ENCODE measurements at regions not wholly inside any gene's neighbourhood (a gene's known extent, or its start where the extent isn't known, plus 50 kb on each side); places are given as distances from the start of the nearest gene placed in this dataset.

GRCh38 chr10:33037726-33038125, 79.7 kb upstream of the ITGB1 start:
- ChIA-PET POLR2A (no interaction called here), CTCF (interaction anchor here (1.4 kb wide), 1 partner anchor 10 kb away, joined by 3 read pairs; no protein-coding TSS in a partner anchor)
- no peak overlapping the region for H3K4me3 ChIP-seq (ENCODE audit: low read depth, low read length)
- TF ChIP-seq ZNF223 (tag by site-specific recombination; IDR thresholded peaks at IDR 0.05): no peak
- no peak for TF ChIP-seq BCL11A (tag by site-specific recombination; IDR thresholded peaks at IDR 0.05; ENCODE audit: low read depth)
- no peak for TF ChIP-seq ZNF2 (tag by site-specific recombination; IDR thresholded peaks at IDR 0.05)
- TF ChIP-seq MYNN (tag by site-specific recombination; IDR thresholded peaks at IDR 0.05; ENCODE audit: borderline replicate concordance): no peak
- TF ChIP-seq ZNF48 (tag by site-specific recombination; IDR thresholded peaks at IDR 0.05): no peak
- TF ChIP-seq SALL2 (tag by site-specific recombination; IDR thresholded peaks at IDR 0.05; ENCODE audit: borderline replicate concordance): no peak
- TF ChIP-seq ZBTB7A (tag by site-specific recombination; IDR thresholded peaks at IDR 0.05; ENCODE audit: low read depth): no peak
- TF ChIP-seq, protein P1, sequence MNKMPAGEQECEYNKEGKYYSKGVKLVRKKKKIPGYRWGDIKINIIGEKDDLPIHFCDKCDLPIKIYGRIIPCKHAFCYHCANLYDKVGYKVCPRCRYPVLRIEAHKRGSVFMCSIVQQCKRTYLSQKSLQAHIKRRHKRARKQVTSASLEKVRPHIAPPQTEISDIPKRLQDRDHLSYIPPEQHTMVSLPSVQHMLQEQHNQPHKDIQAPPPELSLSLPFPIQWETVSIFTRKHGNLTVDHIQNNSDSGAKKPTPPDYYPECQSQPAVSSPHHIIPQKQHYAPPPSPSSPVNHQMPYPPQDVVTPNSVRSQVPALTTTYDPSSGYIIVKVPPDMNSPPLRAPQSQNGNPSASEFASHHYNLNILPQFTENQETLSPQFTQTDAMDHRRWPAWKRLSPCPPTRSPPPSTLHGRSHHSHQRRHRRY (tag by site-specific recombination; IDR thresholded peaks at IDR 0.05): no peak
- TF ChIP-seq ZNF610 (tag by site-specific recombination; IDR thresholded peaks at IDR 0.05; ENCODE audit: borderline replicate concordance): no peak
- no peak for TF ChIP-seq ZNF692 (tag by site-specific recombination; IDR thresholded peaks at IDR 0.05)
- no peak for TF ChIP-seq ZNF324 (tag by site-specific recombination; IDR thresholded peaks at IDR 0.05)
- TF ChIP-seq HOXC10 (CRISPR knock-in tag; IDR thresholded peaks at IDR 0.05): no peak
- TF ChIP-seq, protein P2, sequence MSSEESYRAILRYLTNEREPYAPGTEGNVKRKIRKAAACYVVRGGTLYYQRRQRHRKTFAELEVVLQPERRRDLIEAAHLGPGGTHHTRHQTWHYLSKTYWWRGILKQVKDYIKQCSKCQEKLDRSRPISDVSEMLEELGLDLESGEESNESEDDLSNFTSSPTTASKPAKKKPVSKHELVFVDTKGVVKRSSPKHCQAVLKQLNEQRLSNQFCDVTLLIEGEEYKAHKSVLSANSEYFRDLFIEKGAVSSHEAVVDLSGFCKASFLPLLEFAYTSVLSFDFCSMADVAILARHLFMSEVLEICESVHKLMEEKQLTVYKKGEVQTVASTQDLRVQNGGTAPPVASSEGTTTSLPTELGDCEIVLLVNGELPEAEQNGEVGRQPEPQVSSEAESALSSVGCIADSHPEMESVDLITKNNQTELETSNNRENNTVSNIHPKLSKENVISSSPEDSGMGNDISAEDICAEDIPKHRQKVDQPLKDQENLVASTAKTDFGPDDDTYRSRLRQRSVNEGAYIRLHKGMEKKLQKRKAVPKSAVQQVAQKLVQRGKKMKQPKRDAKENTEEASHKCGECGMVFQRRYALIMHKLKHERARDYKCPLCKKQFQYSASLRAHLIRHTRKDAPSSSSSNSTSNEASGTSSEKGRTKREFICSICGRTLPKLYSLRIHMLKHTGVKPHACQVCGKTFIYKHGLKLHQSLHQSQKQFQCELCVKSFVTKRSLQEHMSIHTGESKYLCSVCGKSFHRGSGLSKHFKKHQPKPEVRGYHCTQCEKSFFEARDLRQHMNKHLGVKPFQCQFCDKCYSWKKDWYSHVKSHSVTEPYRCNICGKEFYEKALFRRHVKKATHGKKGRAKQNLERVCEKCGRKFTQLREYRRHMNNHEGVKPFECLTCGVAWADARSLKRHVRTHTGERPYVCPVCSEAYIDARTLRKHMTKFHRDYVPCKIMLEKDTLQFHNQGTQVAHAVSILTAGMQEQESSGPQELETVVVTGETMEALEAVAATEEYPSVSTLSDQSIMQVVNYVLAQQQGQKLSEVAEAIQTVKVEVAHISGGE (tag by site-specific recombination; conservative IDR thresholded peaks at IDR 0.05; ENCODE audit: low read depth): no peak
- no peak for TF ChIP-seq ZSCAN30 (tag by site-specific recombination; IDR thresholded peaks at IDR 0.05)
- TF ChIP-seq ZNF837 (tag by site-specific recombination; IDR thresholded peaks at IDR 0.05): no peak
- no peaks in the 10 kb centered on the region for H3K9me3 ChIP-seq (ENCODE audit: control insufficient read depth, insufficient read depth, low read depth, low read length)
- no peak overlapping the region for H3K27ac ChIP-seq (ENCODE audit: extremely low read depth, low read depth, low read length)
- H3K4me1 ChIP-seq (ENCODE audit: control insufficient read depth, insufficient read depth, low read length): no peaks in the 10 kb centered on the region
- no peaks in the 10 kb centered on the region for H3K36me3 ChIP-seq (ENCODE audit: control insufficient read depth in 2 of 2, insufficient read depth in 1 of 2, low read length in 2 of 2)

- H3K4me3 ChIP-seq (ENCODE audit: low read depth, low read length): no peak overlapping the region
- ChIA-PET POLR2A (no interaction called here), CTCF (interaction anchor here (0.6 kb wide), 1 partner anchor 33 kb away, joined by 5 read pairs; no protein-coding TSS in a partner anchor)
- no peaks in the 10 kb centered on the region for H3K4me1 ChIP-seq (ENCODE audit: control insufficient read depth, insufficient read depth, low read length)
- no peak overlapping the region for H3K27ac ChIP-seq (ENCODE audit: extremely low read depth, low read depth, low read length)
- no peaks in the 10 kb centered on the region for H3K36me3 ChIP-seq (ENCODE audit: control insufficient read depth in 2 of 2, insufficient read depth in 1 of 2, low read length in 2 of 2)
- H3K9me3 ChIP-seq (ENCODE audit: control insufficient read depth, insufficient read depth, low read depth, low read length): no peaks in the 10 kb centered on the region
- TF ChIP-seq TCF7L2 (IDR thresholded peaks at IDR 0.05; ENCODE audit: borderline replicate concordance, low read depth, low read length): no peak
- no peak for TF ChIP-seq WT1 (tag by site-specific recombination; IDR thresholded peaks at IDR 0.05)
- TF ChIP-seq ZNF561 (tag by site-specific recombination; IDR thresholded peaks at IDR 0.05; ENCODE audit: borderline replicate concordance): no peak
- no peak for TF ChIP-seq ZBTB8A (tag by site-specific recombination; IDR thresholded peaks at IDR 0.05)
- no peak for TF ChIP-seq ZNF544 (tag by site-specific recombination; IDR thresholded peaks at IDR 0.05)
- no peak for TF ChIP-seq ZSCAN16 (tag by site-specific recombination; IDR thresholded peaks at IDR 0.05)
- TF ChIP-seq ZNF202 (tag by site-specific recombination; IDR thresholded peaks at IDR 0.05; ENCODE audit: borderline replicate concordance): no peak
- TF ChIP-seq, protein P3, sequence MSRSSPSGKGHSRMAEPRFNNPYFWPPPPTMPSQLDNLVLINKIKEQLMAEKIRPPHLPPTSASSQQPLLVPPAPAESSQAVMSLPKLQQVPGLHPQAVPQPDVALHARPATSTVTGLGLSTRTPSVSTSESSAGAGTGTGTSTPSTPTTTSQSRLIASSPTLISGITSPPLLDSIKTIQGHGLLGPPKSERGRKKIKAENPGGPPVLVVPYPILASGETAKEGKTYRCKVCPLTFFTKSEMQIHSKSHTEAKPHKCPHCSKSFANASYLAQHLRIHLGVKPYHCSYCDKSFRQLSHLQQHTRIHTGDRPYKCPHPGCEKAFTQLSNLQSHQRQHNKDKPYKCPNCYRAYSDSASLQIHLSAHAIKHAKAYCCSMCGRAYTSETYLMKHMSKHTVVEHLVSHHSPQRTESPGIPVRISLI (tag by site-specific recombination; IDR thresholded peaks at IDR 0.05): no peak
- no peak for TF ChIP-seq HOXD13 (CRISPR knock-in tag; IDR thresholded peaks at IDR 0.05; ENCODE audit: borderline replicate concordance)
- TF ChIP-seq ZNF280D (tag by site-specific recombination; IDR thresholded peaks at IDR 0.05): no peak
- no peak for TF ChIP-seq ZNF549 (tag by site-specific recombination; IDR thresholded peaks at IDR 0.05)
Measured at GRCh38 chr10:33036670-33037069, 78.6 kb upstream of the ITGB1 start.

Measured in HEK293 (cell line).